ENCODE measurements at regions not wholly inside any gene's neighbourhood (a gene's known extent, or its start where the extent isn't known, plus 50 kb on each side); places are given as distances from the start of the nearest gene placed in this dataset.

DNA sequence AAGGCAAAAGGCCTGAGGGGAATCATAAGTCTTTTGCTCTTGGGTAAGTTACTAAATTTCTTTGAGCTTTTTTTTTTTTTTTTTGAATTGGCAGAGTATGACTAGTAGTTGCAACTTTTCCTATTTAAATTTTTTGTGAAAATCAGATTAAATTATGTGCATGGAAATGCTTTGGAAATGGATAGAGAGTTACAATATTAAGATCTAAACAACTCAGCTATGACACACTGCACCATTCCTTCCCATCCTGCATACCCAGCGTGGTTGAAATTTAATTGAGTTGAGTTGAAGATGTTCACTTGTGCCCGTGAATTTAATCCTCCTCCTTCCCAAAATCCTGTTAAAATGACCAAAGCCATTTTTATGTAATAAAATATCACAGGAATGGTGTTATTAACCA, 296.4 kb downstream of the ACTL7B start:
- Histone ChIP-seq H3K9ac (ENCODE audit: low read depth, low read length) (no peak overlapping the region), H2AFZ (replicated peaks; ENCODE audit: low read length, poor library complexity) (no peak overlapping the region), H3K79me1 (ENCODE audit: low read depth in 1 of 2, low read length in 2 of 2) (no peaks in the 10 kb centered on the region), H2BK120ac (ENCODE audit: low read depth, low read length) (no peak overlapping the region), H3K9me3 (ENCODE audit: control insufficient read depth, insufficient read depth, low read length) (no peaks in the 10 kb centered on the region), H3K4ac (ENCODE audit: low read depth, low read length) (no peak overlapping the region), H3K56ac (ENCODE audit: extremely low read depth, insufficient read depth, low read length) (no peak overlapping the region), H4K20me1 (ENCODE audit: insufficient read depth, low read length) (no peaks in the 10 kb centered on the region), H3K36me3 (ENCODE audit: control insufficient read depth, insufficient read depth, low read length) (no peaks in the 10 kb centered on the region), H3K27me3 (ENCODE audit: control insufficient read depth, insufficient read depth, low read length) (no peaks in the 10 kb centered on the region), H2BK20ac (ENCODE audit: low read depth, low read length) (no peak overlapping the region), H3K14ac (replicated peaks; ENCODE audit: low read depth, low read length) (no peak overlapping the region), H3K4me3 (ENCODE audit: insufficient read depth, low read depth, low read length) (no peak overlapping the region), H2AK9ac (replicated peaks; ENCODE audit: low read depth, low read length, poor library complexity) (no peak overlapping the region), H3K18ac (ENCODE audit: low read depth, low read length) (no peak overlapping the region), H3K9me1 (ENCODE audit: insufficient read depth, low read length) (no peaks in the 10 kb centered on the region; the same call in 1 of the 2 replicates), H2AK5ac (ENCODE audit: low read depth, low read length) (no peak overlapping the region), H4K5ac (ENCODE audit: low read depth, low read length) (no peak overlapping the region), H4K91ac (ENCODE audit: insufficient read depth, low read depth, low read length) (no peak overlapping the region), H3K27ac (ENCODE audit: insufficient read depth, low read length) (no peak overlapping the region), H3K4me2 (ENCODE audit: low read depth, low read length) (no peak overlapping the region), H2BK5ac (ENCODE audit: low read depth, low read length, poor library complexity, severe bottlenecking) (no peak overlapping the region), H3K23ac (ENCODE audit: low read depth, low read length) (no peak overlapping the region), H3K4me1 (ENCODE audit: control insufficient read depth, insufficient read depth, low read length) (peaks cover 2% of the 10 kb centered on the region; the same call in 1 of the 2 replicates), H2BK15ac (ENCODE audit: low read depth, low read length) (no peak overlapping the region; the same call in 2 of the 3 replicates), H4K8ac (ENCODE audit: low read depth in 2 of 2, low read length in 2 of 2) (no peak overlapping the region)
- intact Hi-C loops (cut with micrococcal nuclease) (no loop called here), dilution Hi-C loops (cut with HindIII; ENCODE audit: low sequenced_read_pairs, unreplicated experiment) (no loop called here), in situ Hi-C loops (cut with MboI; ENCODE audit: low sequenced_read_pairs) (loop anchor here (25.0 kb wide), 1 partner anchor 822 kb away; no protein-coding TSS in a partner anchor)
- WGBS, 2 experiments (ENCODE audit: extremely low coverage in 2 of 2, insufficient read length in 1 of 2): no CpG with 5 or more reads among the region's 2 CpGs
- POLR2A ChIA-PET (ENCODE audit: unreplicated experiment): interaction anchor here (0.6 kb wide), 1 partner anchor 822 kb away, joined by 3 read pairs; no protein-coding TSS in a partner anchor
- no peak for DNase-seq
- no peak for ATAC-seq (ENCODE audit: low read depth)
- BruUV-seq (replicated peaks): no TSS peak
- TF ChIP-seq BHLHE40 (IDR thresholded peaks at IDR 0.05; ENCODE audit: low read depth, low read length) (no peak), RFX5 (IDR thresholded peaks at IDR 0.05; ENCODE audit: low read depth, low read length) (no peak), RAD21 (IDR thresholded peaks at IDR 0.05; ENCODE audit: low read length) (no peak), CHD1 (IDR thresholded peaks at IDR 0.05; ENCODE audit: low read depth, low read length) (no peak), SMC3 (IDR thresholded peaks at IDR 0.05; ENCODE audit: low read depth, low read length) (no peak), MAZ (IDR thresholded peaks at IDR 0.05; ENCODE audit: borderline replicate concordance, low read depth, low read length) (no peak), RCOR1 (IDR thresholded peaks at IDR 0.05; ENCODE audit: insufficient replicate concordance, low read length) (no peak), FOS (IDR thresholded peaks at IDR 0.05; ENCODE audit: low read depth, low read length) (no peak), MAFK (IDR thresholded peaks at IDR 0.05; ENCODE audit: low read depth, low read length) (no peak), MXI1 (IDR thresholded peaks at IDR 0.05; ENCODE audit: borderline replicate concordance, low read depth, low read length) (no peak), POLR2A (IDR thresholded peaks at IDR 0.05; ENCODE audit: low read depth, low read length) (no peak)
- TF ChIP-seq, protein P1, sequence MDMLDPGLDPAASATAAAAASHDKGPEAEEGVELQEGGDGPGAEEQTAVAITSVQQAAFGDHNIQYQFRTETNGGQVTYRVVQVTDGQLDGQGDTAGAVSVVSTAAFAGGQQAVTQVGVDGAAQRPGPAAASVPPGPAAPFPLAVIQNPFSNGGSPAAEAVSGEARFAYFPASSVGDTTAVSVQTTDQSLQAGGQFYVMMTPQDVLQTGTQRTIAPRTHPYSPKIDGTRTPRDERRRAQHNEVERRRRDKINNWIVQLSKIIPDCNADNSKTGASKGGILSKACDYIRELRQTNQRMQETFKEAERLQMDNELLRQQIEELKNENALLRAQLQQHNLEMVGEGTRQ (IDR thresholded peaks at IDR 0.05; ENCODE audit: low read depth, low read length): no peak
- TF ChIP-seq, protein P2, sequence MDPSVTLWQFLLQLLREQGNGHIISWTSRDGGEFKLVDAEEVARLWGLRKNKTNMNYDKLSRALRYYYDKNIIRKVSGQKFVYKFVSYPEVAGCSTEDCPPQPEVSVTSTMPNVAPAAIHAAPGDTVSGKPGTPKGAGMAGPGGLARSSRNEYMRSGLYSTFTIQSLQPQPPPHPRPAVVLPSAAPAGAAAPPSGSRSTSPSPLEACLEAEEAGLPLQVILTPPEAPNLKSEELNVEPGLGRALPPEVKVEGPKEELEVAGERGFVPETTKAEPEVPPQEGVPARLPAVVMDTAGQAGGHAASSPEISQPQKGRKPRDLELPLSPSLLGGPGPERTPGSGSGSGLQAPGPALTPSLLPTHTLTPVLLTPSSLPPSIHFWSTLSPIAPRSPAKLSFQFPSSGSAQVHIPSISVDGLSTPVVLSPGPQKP (IDR thresholded peaks at IDR 0.05; ENCODE audit: borderline replicate concordance, low read depth, low read length): no peak
- CTCF ChIA-PET: interaction anchor here (0.7 kb wide), 1 partner anchor 839 kb away, joined by 4 read pairs; no protein-coding TSS in a partner anchor
